ENCODE measurements at regions not wholly inside any gene's neighbourhood (a gene's known extent, or its start where the extent isn't known, plus 50 kb on each side); places are given as distances from the start of the nearest gene placed in this dataset.

- TF ChIP-seq CTCF (IDR thresholded peaks at IDR 0.05): no peak
- TF ChIP-seq MAX (CRISPR knock-in tag; IDR thresholded peaks at IDR 0.05): no peak
- TF ChIP-seq ESRRA (CRISPR knock-in tag; IDR thresholded peaks at IDR 0.05; ENCODE audit: borderline replicate concordance): no peak
- no peak for TF ChIP-seq ATF2 (CRISPR knock-in tag; IDR thresholded peaks at IDR 0.05; ENCODE audit: borderline replicate concordance, low read depth)
- TF ChIP-seq SP1 (CRISPR knock-in tag; conservative IDR thresholded peaks at IDR 0.05): no peak
- TF ChIP-seq CBFB (CRISPR knock-in tag; IDR thresholded peaks at IDR 0.05; ENCODE audit: low read depth): no peak
- TF ChIP-seq ETV6 (CRISPR knock-in tag; IDR thresholded peaks at IDR 0.05): no peak
- TF ChIP-seq ATF3 (CRISPR knock-in tag; conservative IDR thresholded peaks at IDR 0.05): no peak
- no peak for TF ChIP-seq ZBTB43 (CRISPR knock-in tag; IDR thresholded peaks at IDR 0.05)
- TF ChIP-seq USF1 (CRISPR knock-in tag; IDR thresholded peaks at IDR 0.05): no peak
- TF ChIP-seq TEAD4 (CRISPR knock-in tag; IDR thresholded peaks at IDR 0.05): no peak
- TF ChIP-seq SMAD4 (CRISPR knock-in tag; IDR thresholded peaks at IDR 0.05): no peak
- TF ChIP-seq NR3C1 (CRISPR knock-in tag; conservative IDR thresholded peaks at IDR 0.05; ENCODE audit: low read depth): no peak
- TF ChIP-seq NFYB (CRISPR knock-in tag; conservative IDR thresholded peaks at IDR 0.05; ENCODE audit: low read depth): no peak
These were observed 130.8 kb downstream of the SAMD5 start for GRCh38 chr6:147639279-147639678.
